GM12891 (cell line): ENCODE measurements at regions not wholly inside any gene's neighbourhood (a gene's known extent, or its start where the extent isn't known, plus 50 kb on each side); places are given as distances from the start of the nearest gene placed in this dataset.
"Not testable (repeated sequence)": the region's sequence is repeated elsewhere in the genome, so short reads cannot be mapped to it uniquely, and the experiment has no call there.

Experiments
- POLR2A ChIP-seq: IDR thresholded peaks from 2 replicates; pipeline ENCODE4 v1.6.1; 2011; ENCODE audit warnings: low read depth, low read length, control low read depth
- TAF1 ChIP-seq: IDR thresholded peaks from 2 replicates; pipeline ENCODE4 v1.6.1; 2011; ENCODE audit warnings: low read depth, low read length, control low read depth

DNA sequence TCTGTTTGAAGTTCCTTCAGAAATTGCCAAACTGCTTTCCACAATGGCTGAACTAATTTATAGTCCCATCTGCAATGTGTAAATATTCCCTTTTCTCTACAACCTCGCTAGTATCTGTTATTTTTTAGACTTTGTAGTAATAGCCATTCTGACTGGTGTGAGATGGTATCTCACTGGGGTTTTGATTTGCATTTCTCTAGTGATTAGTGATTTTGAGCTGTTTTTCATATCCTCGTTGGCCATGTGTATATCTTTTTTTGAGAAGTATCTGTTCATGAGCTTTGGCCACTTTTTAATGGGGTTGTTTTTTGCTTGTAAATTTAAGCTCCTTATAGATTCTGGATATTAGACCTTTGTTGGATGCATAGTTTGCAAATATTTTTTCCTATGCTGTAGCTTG is 310.6 kb downstream of the ICE1 start:
- not testable (repeated sequence) for TF ChIP-seq POLR2A, TAF1
